Left colon (tissue), 2 donors: ENCODE measurements at regions not wholly inside any gene's neighbourhood (a gene's known extent, or its start where the extent isn't known, plus 50 kb on each side); places are given as distances from the start of the nearest gene placed in this dataset.
A peak's percentile ranks its signal among the peaks of the same experiment; 100 is the strongest.

Experiments used
- ATAC-seq: fragments of 200-7000 bp; cut with Tn5 transposase; one replicate; pipeline ENCODE4 v1.9.1; 2020; ENCODE audit warnings: mild to moderate bottlenecking, moderate library complexity
- DNase-seq, 2 donors: peaks; one replicate each; pipeline ENCODE4 v3.0.0-alpha.2; 2020
- intact Hi-C, 2 donors: fragments of 100-400 bp; cut with DNase I in 1 of 2; cut with micrococcal nuclease in 1 of 2; formaldehyde crosslinking; loops; one replicate each; pipeline versions ENCODE4 v1.11.2 to v1.14.0; 2022; cut with DNase I, micrococcal nuclease
- donor health status: DM: no; HTN: no; CAD: no.
- donor health status: DM: yes; HTN: yes; CAD: no.

DNA sequence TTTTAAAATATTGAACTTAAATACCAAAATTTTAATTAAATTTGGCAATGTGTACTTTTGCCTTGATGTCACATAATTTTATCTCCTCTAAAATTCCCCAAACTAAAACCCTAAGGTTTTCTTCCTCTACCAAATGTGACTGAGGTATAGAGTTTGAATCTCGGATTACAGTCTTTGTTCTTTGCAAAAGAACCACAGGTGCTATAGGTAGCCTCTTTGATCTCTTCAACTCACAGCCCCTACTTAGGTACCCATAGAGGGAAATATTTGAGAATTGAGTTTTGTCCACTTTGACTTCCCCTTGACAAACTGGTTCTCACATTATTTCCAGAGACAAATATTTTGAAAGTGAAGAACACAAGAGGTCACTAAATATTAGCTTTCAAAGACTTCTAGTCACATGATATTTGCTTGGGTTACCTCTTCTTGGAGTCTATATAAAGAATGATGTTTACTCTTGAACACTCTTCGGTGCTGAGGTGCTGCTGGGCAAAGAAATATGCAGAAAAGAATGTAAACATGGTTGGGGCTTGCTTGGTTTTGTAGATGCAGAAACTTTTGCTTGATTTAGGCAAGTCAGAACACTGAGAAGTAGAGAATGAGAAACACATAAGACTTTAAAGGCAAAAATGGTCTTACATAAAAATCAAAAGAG is 120.8 kb upstream of the MCTP2 start:
- DNase-seq (no peak), ATAC-seq (no peak)
- intact Hi-C loops = loop anchor here in 1 of 2 donors (10.0 kb wide), 1 partner anchor 116 kb away; no protein-coding TSS in a partner anchor

DNA sequence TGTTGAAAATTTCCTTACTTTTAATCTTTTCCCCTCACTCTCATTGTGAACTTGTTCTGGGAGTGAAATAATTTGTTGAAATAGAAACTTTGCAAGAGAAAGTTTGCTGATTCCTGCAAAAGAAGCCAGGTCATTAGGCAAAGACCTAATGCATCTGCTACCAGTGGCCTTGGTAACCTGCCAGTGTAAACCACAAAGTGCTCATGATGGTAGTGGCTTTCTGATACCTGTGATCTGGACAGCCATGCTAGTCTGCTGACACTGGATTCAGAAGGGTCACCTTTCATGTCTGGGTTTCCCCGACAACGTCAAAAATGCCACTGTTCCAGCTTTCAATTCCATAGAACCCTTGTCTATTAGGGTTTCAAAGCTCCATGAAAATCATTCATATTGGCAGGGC is 123.7 kb upstream of the MCTP2 start:
- intact Hi-C loops = no loop called here
- ATAC-seq (no peak), DNase-seq (no peak)

DNA sequence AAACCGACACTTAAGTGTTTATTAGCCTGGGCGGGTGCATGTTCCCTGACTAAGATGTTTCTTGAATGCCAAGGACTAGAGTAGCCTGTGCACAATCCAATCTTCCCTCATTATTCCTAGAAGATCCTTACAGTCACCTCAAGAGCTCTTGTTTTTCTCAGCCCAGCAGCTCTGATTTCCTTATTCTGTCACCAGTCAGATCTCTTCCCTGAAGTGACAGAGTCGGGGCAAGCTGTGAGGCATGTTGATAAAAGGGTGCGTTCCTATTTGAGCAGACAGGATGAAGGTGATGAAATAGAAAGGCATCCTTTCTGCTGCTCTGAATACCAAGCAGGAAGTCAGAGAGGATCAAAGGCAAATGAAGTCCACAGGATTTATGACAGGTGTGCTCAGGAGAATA is 125.6 kb upstream of the MCTP2 start:
- no peak for DNase-seq
- ATAC-seq = no peak
- intact Hi-C loops = no loop called here

DNA sequence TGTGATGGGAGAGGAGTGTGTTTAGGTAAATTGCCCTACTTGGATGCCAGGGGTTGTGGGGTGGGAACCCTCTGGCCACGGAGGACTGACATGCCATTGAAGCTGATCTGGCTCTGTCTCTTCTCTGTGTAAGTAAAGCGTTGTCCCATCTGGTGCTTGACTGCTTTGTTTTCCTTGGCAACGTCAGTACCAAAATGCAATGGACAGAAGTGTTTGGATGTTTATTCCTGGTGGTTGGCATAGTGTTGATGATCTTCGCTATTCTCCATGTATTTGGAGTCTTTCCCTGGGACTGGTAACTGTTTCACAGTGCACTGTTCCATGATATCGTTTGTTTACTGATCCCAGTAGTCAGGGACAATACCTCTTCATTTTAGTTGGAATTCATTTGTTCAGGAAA is 130.5 kb upstream of the MCTP2 start:
- intact Hi-C loops = no loop called here
- ATAC-seq (no peak), DNase-seq (no peak)

DNA sequence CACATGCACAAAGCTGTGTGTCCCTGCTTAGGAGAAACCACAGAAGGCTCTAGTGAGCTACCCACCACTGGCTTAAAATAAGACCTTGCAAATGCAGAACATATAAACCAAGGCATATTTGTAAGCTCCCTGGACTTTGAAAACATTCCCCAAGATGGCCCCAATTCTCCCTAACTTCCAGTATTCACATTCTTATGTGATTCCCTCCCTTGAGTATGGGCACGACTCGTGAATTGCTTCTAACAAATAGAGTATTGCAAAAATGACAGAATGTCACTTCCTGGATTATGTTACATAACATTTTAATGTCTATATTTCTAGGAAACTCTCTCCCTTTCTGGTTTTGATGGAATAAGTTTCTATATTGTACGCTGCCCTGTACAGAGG is 131.8 kb upstream of the MCTP2 start:
- intact Hi-C loops = no loop called here
- DNase-seq (no peak), ATAC-seq (no peak)

DNA sequence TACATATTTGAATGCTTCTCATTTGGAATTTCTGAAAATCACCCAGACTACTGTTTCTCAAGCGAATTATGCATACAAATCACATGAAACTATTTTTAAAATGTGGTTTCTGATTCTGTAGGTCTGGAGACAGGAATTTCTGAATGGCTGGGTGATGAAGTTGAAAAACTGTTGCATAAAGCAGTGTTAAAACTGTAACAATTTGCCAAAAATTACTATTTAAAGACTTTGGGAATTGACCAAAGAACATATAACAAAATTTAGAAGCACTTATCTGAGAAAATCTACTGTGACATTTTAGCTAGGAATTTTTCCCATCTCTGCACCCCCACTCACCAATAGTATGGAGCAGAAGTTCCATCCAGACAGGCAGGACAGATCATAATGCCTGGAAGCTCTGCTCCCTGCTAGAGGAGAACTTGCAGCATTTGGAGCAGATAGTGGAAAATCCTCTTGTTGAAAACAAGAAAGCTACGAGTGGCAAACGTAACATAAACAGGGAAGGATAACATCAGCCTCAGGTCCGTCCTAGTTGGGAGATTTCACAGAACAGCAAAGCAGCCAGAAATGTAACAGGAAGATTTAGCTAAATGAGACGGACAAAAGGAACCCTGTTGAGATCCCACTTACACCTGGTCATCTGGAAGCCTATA is 132.3 kb upstream of the MCTP2 start:
- ATAC-seq (no peak), DNase-seq (no peak)
- intact Hi-C loops = no loop called here

DNA sequence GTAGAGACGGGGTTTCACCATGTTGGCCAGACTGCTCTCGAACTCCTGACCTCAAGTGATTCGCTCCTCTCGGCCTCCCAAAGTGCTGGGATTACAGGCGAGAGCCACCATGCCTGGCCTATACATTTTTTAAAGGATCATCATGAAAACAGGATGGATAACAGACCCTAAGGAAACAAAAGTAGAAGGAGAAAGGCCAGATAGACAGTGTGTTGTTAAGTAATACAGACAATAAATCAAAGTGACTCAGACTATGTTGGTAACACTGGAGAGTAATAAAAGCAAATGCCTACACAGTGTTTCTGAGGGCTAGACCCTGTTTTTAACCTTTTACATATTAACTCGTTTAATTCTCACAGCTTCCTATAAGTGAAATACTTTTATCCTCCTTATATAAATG is 133.8 kb upstream of the MCTP2 start:
- ATAC-seq = no peak
- intact Hi-C loops = no loop called here
- DNase-seq = no peak

DNA sequence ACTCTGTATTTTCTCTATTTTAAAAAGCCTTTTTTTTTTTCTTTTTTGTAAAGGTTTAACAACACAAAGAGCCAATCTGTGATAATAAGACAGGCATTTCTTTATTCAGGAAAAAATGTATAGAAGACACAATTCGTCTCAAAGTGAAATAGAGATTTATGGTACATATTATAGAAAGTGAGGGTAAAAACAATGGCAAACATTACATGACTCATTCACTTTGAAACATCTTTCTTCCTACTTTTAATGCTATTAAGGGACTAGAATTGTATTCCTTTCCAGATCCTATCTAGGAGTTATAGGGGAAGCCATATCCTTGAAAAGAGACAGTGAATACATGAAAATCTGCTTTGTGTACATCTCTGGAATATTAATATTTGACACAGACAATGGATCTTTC is 137.1 kb upstream of the MCTP2 start:
- DNase-seq (no peak), ATAC-seq (no peak)
- intact Hi-C loops = no loop called here

DNA sequence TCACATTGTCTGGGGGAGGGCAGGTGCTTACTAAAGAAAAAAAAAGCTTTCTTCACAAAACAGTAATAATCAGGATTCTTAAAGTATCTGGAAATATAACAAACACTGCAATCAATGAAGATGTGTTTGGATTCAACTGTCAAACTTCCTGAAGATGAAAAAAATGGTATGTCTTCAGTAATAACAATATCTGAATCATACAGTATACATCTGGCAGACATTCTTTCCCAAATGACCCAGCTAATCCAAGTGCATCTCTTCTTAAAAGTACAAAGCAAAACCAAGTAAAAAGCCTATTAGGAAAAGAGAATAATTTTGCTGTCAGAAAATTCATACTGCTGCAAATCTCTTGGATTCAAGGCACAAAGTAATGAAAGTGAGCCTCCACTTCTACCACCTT is 145.0 kb upstream of the MCTP2 start:
- intact Hi-C loops = no loop called here
- DNase-seq (no peak), ATAC-seq (no peak)

DNA sequence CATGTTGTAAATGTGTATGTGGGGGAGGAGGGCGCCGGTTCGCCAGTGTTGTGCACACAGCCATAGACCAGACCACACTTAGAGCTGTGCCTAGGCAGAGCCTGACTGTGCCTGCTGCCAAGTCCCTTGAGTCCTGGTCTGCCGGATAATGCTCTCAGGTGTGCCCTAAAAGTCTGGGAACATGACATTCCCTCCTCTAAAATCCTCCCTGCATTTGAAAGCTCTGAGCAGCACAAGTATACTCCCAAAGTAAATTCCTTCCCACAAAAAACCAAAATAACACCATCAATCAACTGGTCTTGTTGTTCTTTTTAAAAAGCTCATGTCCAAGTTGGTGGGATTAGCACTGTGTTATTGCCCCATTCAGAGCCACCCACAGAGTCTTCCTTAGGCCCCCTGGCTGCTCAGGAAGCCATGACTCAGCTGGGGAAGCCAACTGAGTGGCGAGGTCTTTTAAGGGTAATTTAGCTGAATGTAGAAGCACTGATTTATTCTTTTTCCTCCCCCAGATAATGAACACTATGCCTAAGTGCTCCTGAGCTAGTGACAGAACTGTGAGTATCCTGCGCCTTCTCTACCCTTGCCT is 147.8 kb upstream of the MCTP2 start:
- no peak for ATAC-seq
- no peak for DNase-seq
- intact Hi-C loops = no loop called here

DNA sequence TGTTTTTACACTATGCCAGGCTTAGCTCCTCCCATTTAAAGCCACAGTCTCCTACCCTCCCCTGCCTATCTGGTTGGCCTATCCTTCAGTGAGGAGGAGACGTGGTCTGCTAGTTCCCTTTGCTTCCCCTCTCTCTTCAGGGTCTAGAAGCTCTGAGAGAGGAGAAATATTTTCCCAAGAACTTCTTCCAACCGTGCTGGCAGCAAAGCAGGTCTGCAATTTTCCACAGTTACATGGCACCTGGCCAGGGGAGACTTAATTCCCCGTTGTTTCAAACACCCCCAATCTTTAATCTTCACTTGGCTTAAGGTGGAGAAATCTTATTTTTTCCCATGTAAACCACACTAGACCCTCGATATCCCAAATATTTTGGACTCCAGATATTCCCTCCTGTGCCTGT is 149.5 kb upstream of the MCTP2 start:
- DNase-seq (no peak), ATAC-seq (no peak)
- intact Hi-C loops = no loop called here

DNA sequence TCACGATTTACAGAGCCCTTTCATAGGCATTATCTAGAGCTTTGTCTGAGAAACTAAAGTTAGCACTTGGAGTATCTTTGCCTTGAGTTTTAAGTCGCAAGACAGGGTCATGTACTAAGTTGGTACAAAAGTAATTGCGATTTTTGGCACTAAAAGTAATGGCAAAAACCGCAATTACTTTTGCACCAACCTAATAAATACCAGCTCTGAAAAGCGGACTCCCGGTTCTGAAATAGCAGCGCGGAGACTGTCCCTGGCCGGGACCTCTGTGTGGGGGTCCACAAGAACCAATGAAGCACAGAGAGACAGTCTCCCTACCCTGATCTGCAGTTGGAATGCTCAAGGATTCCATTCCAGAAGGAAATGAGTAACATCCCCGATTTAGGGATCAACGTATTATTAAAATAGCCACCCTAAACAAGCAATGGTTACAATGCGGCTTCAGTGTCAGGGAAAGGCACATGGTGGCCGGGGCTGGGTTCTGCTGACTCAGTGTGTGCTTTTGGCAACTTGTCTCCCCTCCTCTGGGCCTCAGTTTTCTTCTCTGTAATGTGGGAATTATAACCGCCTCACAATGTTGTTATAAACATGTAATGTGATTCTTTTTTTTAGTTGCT is 150.3 kb upstream of the MCTP2 start:
- ATAC-seq = no peak
- intact Hi-C loops = no loop called here
- DNase-seq = no peak

DNA sequence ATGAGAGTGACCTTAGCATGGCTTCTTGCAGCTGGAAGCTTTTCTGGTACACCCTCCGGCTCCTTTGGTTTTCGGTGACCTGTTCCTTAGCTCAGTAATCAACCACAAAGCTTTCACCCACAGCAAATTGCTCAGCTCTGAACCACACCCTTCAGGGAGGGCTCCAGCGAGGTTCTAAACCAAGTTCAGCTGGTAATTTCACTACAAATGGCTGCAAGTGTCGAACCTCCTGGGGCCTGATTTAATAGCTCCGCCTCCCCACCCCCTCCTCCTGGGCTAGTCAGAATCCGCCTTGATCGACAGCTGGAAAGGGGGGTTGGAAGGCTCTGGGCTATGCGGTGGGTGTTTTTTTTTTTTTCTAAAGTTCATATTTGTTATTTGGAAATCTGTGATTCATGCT is 150.9 kb upstream of the MCTP2 start:
- no peak for DNase-seq
- ATAC-seq = no peak
- intact Hi-C loops = no loop called here

DNA sequence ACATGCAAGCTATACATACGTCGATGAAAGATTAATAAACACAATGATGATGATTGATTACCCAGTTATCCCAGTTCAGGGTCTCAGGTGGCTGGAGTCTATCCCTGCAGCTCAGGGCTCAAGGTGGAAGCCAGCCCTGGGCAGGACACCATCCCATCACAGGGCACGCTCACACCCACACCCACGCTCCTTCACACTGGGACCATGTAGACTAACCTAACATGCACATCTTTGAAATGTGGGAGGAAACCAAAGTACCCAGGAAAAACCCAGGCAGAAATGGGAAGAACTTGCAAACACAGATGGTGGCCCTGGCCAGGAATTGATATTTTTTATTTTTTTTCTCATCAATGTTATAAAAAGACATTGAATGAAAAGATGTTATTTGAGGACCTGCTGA is 151.4 kb upstream of the MCTP2 start:
- intact Hi-C loops = no loop called here
- no peak for DNase-seq
- ATAC-seq = no peak

DNA sequence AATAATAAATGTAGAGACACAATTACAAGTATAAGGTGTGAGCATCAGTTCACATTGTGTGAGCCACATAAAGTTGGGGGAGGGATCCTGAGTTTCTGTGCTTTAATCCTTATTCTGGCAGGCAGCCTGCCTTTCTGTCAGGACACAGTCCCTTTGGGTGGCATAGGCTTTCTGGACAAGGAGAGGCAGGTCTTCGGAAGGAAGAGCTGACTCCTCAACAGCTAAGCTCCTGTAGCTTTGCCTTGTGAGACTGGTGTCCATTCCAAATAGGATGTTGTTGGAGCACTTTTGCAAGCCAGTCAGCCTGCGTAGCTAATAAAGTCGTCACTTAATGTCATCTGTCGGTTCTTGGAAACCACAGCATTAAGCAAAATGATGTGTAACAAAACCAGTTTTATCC is 151.9 kb upstream of the MCTP2 start:
- no peak for ATAC-seq
- intact Hi-C loops = no loop called here
- DNase-seq = no peak

DNA sequence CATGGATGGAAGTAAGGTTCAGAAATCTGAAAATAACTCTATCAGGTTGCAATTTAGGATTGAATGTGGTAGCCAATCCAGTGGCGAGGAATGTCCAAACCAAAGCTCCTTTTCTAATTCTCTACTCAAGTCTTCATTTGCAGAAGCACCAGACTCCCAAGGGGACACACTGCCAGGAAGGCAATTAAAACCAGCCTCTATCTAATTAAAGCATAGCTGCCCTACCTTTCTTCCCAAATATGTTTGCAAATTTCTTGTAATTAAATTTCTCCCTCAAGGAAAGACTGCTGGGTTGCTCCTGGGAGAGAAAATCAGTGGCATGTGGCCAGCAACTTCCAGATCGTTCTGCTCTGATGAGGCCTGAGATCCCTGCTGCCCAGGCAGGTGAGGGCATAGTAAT is 153.4 kb upstream of the MCTP2 start:
- intact Hi-C loops = no loop called here
- DNase-seq (no peak), ATAC-seq (no peak)

DNA sequence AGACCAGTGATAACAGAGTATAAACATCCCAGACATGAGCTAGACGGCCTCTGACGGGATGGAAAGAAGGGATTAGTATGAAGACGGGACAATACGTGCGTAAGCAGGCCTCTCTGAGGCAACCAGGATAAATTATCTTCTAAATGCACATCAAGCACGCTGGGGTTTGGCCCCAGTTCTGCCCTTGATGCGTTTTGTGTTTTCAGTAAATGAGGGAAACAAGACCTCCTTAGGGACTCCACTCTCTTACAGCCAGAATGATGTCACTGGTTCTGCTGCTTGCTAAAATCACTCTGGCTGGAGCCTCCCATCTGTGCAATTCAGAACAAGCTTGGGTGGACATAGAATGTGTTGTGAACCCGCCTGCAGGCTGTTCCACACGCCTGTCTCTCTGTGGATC is 156.0 kb upstream of the MCTP2 start:
- peak in 1 of 2 donors; percentile 54 for DNase-seq
- intact Hi-C loops = no loop called here
- no peak for ATAC-seq

DNA sequence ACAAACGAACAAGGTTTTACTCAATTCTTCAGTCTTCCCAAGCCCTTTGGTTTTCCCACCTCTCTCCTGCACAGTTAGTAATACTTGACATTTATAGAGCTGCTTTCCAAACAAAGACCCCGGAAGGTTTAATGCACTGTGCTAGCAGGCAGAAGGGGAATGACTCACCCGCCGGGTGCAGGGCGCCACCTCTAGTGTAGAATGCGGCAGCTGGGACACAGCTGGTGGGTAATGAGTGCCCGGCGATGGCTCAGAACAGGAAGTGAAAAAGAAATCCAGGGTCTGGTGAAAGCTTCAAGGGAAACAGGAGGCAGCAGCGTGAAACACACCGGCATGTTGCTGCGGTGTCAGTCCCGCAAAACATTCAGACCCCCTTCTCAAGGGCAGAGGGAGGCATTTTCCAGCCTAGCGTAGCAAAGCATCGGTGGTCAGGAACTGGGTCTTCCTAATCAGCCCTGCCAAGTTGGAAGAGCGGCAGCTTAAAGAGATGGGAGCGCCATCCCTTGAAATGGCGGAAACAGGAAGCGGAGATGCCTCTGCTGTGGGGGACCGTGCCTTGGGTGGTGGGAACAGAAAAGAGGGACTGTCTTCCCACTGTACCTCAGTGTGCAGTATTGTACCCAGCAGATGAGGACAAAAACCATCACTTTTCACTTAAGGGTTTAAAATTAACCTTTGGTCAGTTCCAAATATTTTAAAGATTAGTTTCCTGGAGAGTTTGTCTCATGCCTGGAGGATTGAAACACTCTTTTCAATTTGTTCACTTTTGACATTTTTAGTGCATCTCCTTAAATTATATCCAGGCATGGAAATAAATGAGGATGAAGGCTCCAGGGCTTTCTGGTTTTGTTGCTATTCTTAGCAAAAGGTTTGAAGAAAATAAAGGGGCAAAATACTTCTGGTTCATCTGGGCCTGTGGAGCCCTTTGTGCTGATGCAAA is 160.7 kb upstream of the MCTP2 start:
- ATAC-seq (peak; percentile 75), DNase-seq (peak; percentile 41 to 47)
- intact Hi-C loops = no loop called here

DNA sequence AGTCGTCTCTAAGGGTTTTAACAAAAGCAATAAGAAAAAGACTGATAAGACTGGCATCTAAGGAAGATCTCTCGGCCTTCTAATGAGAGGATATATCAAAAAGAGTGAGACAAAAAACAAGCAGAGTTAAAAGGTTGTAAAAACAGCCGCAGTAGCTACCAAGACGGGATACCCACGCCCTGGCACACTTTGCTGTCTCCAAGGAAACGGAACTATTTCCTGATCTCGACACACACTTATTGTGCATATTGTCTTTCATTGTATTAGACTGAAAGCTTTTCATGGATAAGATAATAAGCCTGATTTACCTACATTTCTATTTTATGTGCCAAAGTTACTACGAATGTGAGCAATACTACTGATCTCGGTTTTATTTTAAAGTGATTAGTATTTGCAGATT is 161.5 kb upstream of the MCTP2 start:
- ATAC-seq = no peak
- no peak for DNase-seq
- intact Hi-C loops = no loop called here
